ENCODE measurements at regions not wholly inside any gene's neighbourhood (a gene's known extent, or its start where the extent isn't known, plus 50 kb on each side); places are given as distances from the start of the nearest gene placed in this dataset.
A peak's percentile ranks its signal among the peaks of the same experiment; 100 is the strongest.

DNA sequence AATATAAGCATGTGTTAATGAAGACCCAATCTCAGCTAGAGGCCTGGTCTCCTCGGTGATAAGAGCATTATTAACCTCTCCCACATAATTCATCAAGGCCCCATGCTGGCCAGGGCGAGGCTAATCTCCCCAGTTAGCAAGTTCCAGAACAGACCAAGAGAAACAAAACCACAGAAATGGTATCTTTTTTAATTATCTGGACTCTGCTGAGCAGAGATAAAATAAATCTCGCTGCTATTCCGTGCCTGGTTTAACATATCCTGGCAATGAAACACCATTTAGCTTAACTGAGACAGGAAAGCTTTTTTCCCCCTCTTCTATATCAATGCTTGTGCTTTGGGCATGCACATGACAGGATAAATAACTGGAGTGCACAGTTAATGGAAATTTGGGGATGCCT lies 72.5 kb upstream of the ARHGEF3 start:
- H3K36me3 ChIP-seq (ENCODE audit: low read depth) = no peaks in the 10 kb centered on the region
- no peak for DNase-seq
- no TSS peak for BruUV-seq (replicated peaks)
- no peaks in the 10 kb centered on the region for H3K9me3 ChIP-seq (ENCODE audit: insufficient read depth, low read depth)
- TF ChIP-seq, protein P1, sequence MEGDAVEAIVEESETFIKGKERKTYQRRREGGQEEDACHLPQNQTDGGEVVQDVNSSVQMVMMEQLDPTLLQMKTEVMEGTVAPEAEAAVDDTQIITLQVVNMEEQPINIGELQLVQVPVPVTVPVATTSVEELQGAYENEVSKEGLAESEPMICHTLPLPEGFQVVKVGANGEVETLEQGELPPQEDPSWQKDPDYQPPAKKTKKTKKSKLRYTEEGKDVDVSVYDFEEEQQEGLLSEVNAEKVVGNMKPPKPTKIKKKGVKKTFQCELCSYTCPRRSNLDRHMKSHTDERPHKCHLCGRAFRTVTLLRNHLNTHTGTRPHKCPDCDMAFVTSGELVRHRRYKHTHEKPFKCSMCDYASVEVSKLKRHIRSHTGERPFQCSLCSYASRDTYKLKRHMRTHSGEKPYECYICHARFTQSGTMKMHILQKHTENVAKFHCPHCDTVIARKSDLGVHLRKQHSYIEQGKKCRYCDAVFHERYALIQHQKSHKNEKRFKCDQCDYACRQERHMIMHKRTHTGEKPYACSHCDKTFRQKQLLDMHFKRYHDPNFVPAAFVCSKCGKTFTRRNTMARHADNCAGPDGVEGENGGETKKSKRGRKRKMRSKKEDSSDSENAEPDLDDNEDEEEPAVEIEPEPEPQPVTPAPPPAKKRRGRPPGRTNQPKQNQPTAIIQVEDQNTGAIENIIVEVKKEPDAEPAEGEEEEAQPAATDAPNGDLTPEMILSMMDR (conservative IDR thresholded peaks at IDR 0.05) = no peak
- TF ChIP-seq EZH2 (IDR thresholded peaks at IDR 0.05; ENCODE audit: low read depth) = no peak
- H3K79me2 ChIP-seq (ENCODE audit: low read depth) = no peaks in the 10 kb centered on the region
- intact Hi-C loops (cut with micrococcal nuclease; ENCODE audit: unreplicated experiment) = no loop called here
- H3K4me1 ChIP-seq (replicated peaks; ENCODE audit: insufficient read depth) = peaks cover 23% of the 10 kb centered on the region
- H3K27me3 ChIP-seq (ENCODE audit: insufficient read depth, low read depth) = no peaks in the 10 kb centered on the region
- no peaks in the 10 kb centered on the region for H3K9me2 ChIP-seq (ENCODE audit: insufficient read depth)
- H3K27ac ChIP-seq = no peak overlapping the region
- no peak overlapping the region for H3K4me3 ChIP-seq
- no peak overlapping the region for H2AFZ ChIP-seq
- no peak overlapping the region for H3K4me2 ChIP-seq
- no peaks in the 10 kb centered on the region for H4K20me1 ChIP-seq (ENCODE audit: insufficient read depth)
- ChIA-PET POLR2A (ENCODE audit: unreplicated experiment) (interaction anchor here (0.6 kb wide), 1 partner anchor 8 kb away, joined by 11 read pairs; no protein-coding TSS in a partner anchor), CTCF (no interaction called here)
- H3F3A ChIP-seq (ENCODE audit: insufficient read depth, low read depth) = peaks cover 4% of the 10 kb centered on the region; the same call in 1 of the 2 replicates

DNA sequence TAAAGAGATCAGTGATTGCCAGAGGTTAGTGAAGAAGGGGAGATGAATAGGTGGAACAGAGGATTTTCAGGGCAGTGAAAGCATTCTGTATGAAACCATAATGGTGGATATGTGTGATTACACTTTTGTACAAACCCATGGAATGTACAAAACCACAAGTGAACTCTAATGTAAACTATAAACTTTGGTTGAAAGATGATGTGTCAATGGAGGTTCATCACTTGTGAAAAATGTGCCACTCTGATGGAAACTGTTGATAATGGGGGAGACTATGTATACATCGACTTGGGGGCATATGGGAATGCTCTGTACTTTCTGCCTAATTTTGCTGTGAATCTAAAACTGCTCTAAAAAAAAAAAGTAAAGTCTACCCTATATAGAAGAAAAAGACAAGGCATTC lies 68.7 kb upstream of the ARHGEF3 start:
- Histone ChIP-seq H3K4me1 (replicated peaks; ENCODE audit: insufficient read depth) (peaks cover 33% of the 10 kb centered on the region), H3K4me3 (no peak overlapping the region), H3K36me3 (ENCODE audit: low read depth) (no peaks in the 10 kb centered on the region), H2AFZ (no peak overlapping the region), H3K9me3 (ENCODE audit: insufficient read depth, low read depth) (no peaks in the 10 kb centered on the region), H3K79me2 (ENCODE audit: low read depth) (peaks cover 4% of the 10 kb centered on the region; the same call in 1 of the 2 replicates), H3F3A (ENCODE audit: insufficient read depth, low read depth) (peaks cover 10% of the 10 kb centered on the region; the same call in 1 of the 2 replicates), H3K9me2 (ENCODE audit: insufficient read depth) (no peaks in the 10 kb centered on the region), H3K27ac (peak overlapping the region; percentile 75), H3K27me3 (ENCODE audit: insufficient read depth, low read depth) (no peaks in the 10 kb centered on the region), H4K20me1 (ENCODE audit: insufficient read depth) (no peaks in the 10 kb centered on the region), H3K4me2 (peak overlapping the region; percentile 27; the same call in 1 of the 2 replicates)
- no TSS peak for BruUV-seq (replicated peaks)
- DNase-seq = peak in 1 of 2 experiments; percentile 69
- CTCF ChIA-PET = no interaction called here
- POLR2A ChIA-PET (ENCODE audit: unreplicated experiment) = interaction anchor here (0.6 kb wide), 1 partner anchor 154 kb away, joined by 5 read pairs; no protein-coding TSS in a partner anchor
- TF ChIP-seq, protein P1 (conservative IDR thresholded peaks at IDR 0.05) = no peak
- TF ChIP-seq EZH2 (IDR thresholded peaks at IDR 0.05; ENCODE audit: low read depth) = no peak
- intact Hi-C loops (cut with micrococcal nuclease; ENCODE audit: unreplicated experiment) = no loop called here

DNA sequence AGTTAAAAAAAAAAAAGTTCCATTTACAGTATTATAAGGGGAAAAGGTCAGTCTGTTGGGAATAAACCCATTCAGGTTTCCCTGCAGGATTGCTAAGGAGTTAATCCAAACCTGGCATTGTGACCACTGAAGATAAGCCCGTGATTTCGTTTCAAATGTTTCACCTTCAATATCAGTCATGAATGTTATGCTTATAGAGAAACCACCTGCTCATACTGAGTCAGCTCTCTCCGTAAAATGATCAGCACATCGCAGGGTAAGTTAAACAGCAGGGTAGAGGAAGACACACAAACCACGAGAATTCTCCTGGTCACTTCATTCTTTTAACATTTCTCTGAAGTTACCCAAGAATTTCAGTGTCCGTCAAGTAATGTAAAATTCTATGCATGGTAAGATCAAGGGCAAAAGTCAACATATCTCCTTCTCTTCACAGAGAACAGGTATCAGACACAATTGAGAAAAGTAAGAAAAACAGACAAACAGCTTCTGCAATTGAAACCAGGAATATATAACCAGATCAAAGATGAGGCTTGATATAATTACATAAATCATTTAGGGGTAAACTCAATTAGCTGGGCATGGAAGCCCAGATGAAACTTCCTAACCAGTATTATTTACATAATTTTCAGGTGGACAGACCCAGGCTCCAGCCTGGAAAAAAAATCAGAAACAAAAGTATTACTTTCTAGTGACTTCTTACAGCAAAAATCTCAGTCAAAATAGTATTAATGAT lies 67.6 kb upstream of the ARHGEF3 start:
- no TSS peak for BruUV-seq (replicated peaks)
- CTCF ChIA-PET = interaction anchor here (0.6 kb wide), 1 partner anchor 88 kb away, joined by 3 read pairs; no protein-coding TSS in a partner anchor

More for the DNA sequence above, 67.6 kb upstream of the ARHGEF3 start:
- H3K27me3 ChIP-seq (ENCODE audit: insufficient read depth, low read depth) = no peaks in the 10 kb centered on the region
- peaks cover 33% of the 10 kb centered on the region for H3K4me1 ChIP-seq (replicated peaks; ENCODE audit: insufficient read depth)
- no peaks in the 10 kb centered on the region for H4K20me1 ChIP-seq (ENCODE audit: insufficient read depth)
- peak overlapping the region; percentile 76 for H3K4me2 ChIP-seq
- H3K27ac ChIP-seq = peak overlapping the region; percentile 75
- peaks cover 10% of the 10 kb centered on the region; the same call in 1 of the 2 replicates for H3F3A ChIP-seq (ENCODE audit: insufficient read depth, low read depth)
- H3K9me2 ChIP-seq (ENCODE audit: insufficient read depth) = no peaks in the 10 kb centered on the region
- intact Hi-C loops (cut with micrococcal nuclease; ENCODE audit: unreplicated experiment) = no loop called here
- POLR2A ChIA-PET (ENCODE audit: unreplicated experiment) = interaction anchor here (0.6 kb wide), 1 partner anchor 315 kb away, joined by 3 read pairs; no protein-coding TSS in a partner anchor
- no peaks in the 10 kb centered on the region for H3K9me3 ChIP-seq (ENCODE audit: insufficient read depth, low read depth)
- peak overlapping the region; percentile 28; the same call in 1 of the 2 replicates for H3K4me3 ChIP-seq
- H3K36me3 ChIP-seq (ENCODE audit: low read depth) = no peaks in the 10 kb centered on the region
- H3K79me2 ChIP-seq (ENCODE audit: low read depth) = peaks cover 4% of the 10 kb centered on the region; the same call in 1 of the 2 replicates
- DNase-seq = peak; percentile 12 to 77
- TF ChIP-seq, protein P1 (conservative IDR thresholded peaks at IDR 0.05) = no peak
- TF ChIP-seq EZH2 (IDR thresholded peaks at IDR 0.05; ENCODE audit: low read depth) = no peak
- H2AFZ ChIP-seq = no peak overlapping the region
